IMR-90 (cell line): ENCODE measurements at regions not wholly inside any gene's neighbourhood (a gene's known extent, or its start where the extent isn't known, plus 50 kb on each side); places are given as distances from the start of the nearest gene placed in this dataset.

Source experiments
- ATAC-seq: fragments of 200-7000 bp; cut with Tn5 transposase; 2 replicates; pipeline ENCODE4 v1.9.1; 2020; ENCODE audit warnings: low read depth, mild to moderate bottlenecking, moderate library complexity
- BruUV-seq: library from RNA; stranded (reverse); fragments of 400-500 nt; replicated peaks from 2 replicates; lab custom pipeline; 2021; lab: Mats Ljungman, UMichigan
- CTCF ChIA-PET: fragments of 300-600 bp; formaldehyde crosslinking; extraction: SDS; loops from one replicate; lab custom pipeline; 2021; ENCODE audit warnings: antibody characterized with exemption; lab: Yijun Ruan, JAX
- POLR2A ChIA-PET: fragments of 300-600 bp; sonication (Branson Sonifier 250); formaldehyde crosslinking; loops from one replicate; lab custom pipeline; 2022; ENCODE audit warnings: antibody characterized with exemption; ENCODE audit not compliant: unreplicated experiment; lab: Charles Lee
- DNase-seq: peaks from one replicate; pipeline ENCODE4 v3.0.0; 2013
- H2AFZ ChIP-seq: replicated peaks from 2 replicates; pipeline ENCODE3; 2013; ENCODE audit warnings: low read length, mild to moderate bottlenecking; ENCODE audit not compliant: poor library complexity
- H2AK5ac ChIP-seq: 2 replicates; pipeline ENCODE4 v1.6.1; 2013; ENCODE audit warnings: low read depth, low read length, inconsistent platforms
- H2AK9ac ChIP-seq: replicated peaks from 2 replicates; pipeline ENCODE3; 2013; ENCODE audit warnings: mild to moderate bottlenecking, low read depth, low read length, moderate library complexity; ENCODE audit not compliant: poor library complexity
- H2BK120ac ChIP-seq: 2 replicates; pipeline ENCODE4 v1.6.1; 2013; ENCODE audit warnings: low read depth, low read length, inconsistent platforms
- H2BK15ac ChIP-seq: 3 replicates; pipeline ENCODE4 v1.6.1; 2013; ENCODE audit warnings: low read depth, low read length, inconsistent platforms
- H2BK20ac ChIP-seq: 2 replicates; pipeline ENCODE4 v1.6.1; 2013; ENCODE audit warnings: low read depth, mild to moderate bottlenecking, inconsistent platforms, low read length, moderate library complexity
- H2BK5ac ChIP-seq: 2 replicates; pipeline ENCODE4 v1.6.1; 2013; ENCODE audit warnings: mild to moderate bottlenecking, low read depth, low read length, inconsistent platforms; ENCODE audit not compliant: poor library complexity, severe bottlenecking
- H3K14ac ChIP-seq: replicated peaks from 2 replicates; pipeline ENCODE4 v1.6.1; 2013; ENCODE audit warnings: low read depth, low read length, inconsistent platforms
- H3K18ac ChIP-seq: 2 replicates; pipeline ENCODE4 v1.6.1; 2013; ENCODE audit warnings: low read depth, low read length, control low read depth
- H3K23ac ChIP-seq: 2 replicates; pipeline ENCODE4 v1.6.1; 2013; ENCODE audit warnings: low read depth, low read length, inconsistent platforms
- H3K27ac ChIP-seq: 2 replicates; pipeline ENCODE4 v1.5.1; 2013; ENCODE audit warnings: mild to moderate bottlenecking, control low read depth, low read length; ENCODE audit not compliant: insufficient read depth
- H3K27me3 ChIP-seq: 2 replicates; pipeline ENCODE4 v1.6.1; 2013; ENCODE audit warnings: low read length; ENCODE audit not compliant: control insufficient read depth, insufficient read depth
- H3K36me3 ChIP-seq: 2 replicates; pipeline ENCODE4 v1.6.1; 2013; ENCODE audit warnings: low read length, mixed read lengths; ENCODE audit not compliant: control insufficient read depth, insufficient read depth
- H3K4ac ChIP-seq: 2 replicates; pipeline ENCODE4 v1.6.1; 2013; ENCODE audit warnings: low read depth, low read length, inconsistent platforms
- H3K4me1 ChIP-seq: 2 replicates; pipeline ENCODE4 v1.6.1; 2013; ENCODE audit warnings: low read length, mixed read lengths; ENCODE audit not compliant: control insufficient read depth, insufficient read depth
- H3K4me2 ChIP-seq: 2 replicates; pipeline ENCODE4 v1.6.1; 2013; ENCODE audit warnings: low read depth, mild to moderate bottlenecking, control low read depth, low read length, moderate library complexity
- H3K4me3 ChIP-seq: 2 replicates; pipeline ENCODE4 v1.5.1; 2013; ENCODE audit warnings: low read depth, mild to moderate bottlenecking, control low read depth, low read length, moderate library complexity; ENCODE audit not compliant: insufficient read depth
- H3K56ac ChIP-seq: 2 replicates; pipeline ENCODE4 v1.6.1; 2013; ENCODE audit warnings: low read length, inconsistent platforms; ENCODE audit not compliant: insufficient read depth; ENCODE audit errors: extremely low read depth
- H3K79me1 ChIP-seq, 2 experiments: 2 replicates each; pipeline ENCODE4 v1.6.1; 2013; ENCODE audit warnings: low read length in 2 of 2, inconsistent platforms in 1 of 2, low read depth in 1 of 2
- H3K9ac ChIP-seq: 2 replicates; pipeline ENCODE4 v1.6.1; 2013; ENCODE audit warnings: low read depth, low read length, control low read depth
- H3K9me1 ChIP-seq: 2 replicates; pipeline ENCODE4 v1.6.1; 2013; ENCODE audit warnings: low read length, inconsistent platforms; ENCODE audit not compliant: insufficient read depth
- H3K9me3 ChIP-seq: 2 replicates; pipeline ENCODE4 v1.6.1; 2013; ENCODE audit warnings: low read length; ENCODE audit not compliant: control insufficient read depth, insufficient read depth
- H4K20me1 ChIP-seq: 2 replicates; pipeline ENCODE4 v1.6.1; 2013; ENCODE audit warnings: low read length, inconsistent platforms; ENCODE audit not compliant: insufficient read depth
- H4K5ac ChIP-seq: 2 replicates; pipeline ENCODE4 v1.6.1; 2013; ENCODE audit warnings: mild to moderate bottlenecking, low read depth, low read length, control low read depth
- H4K8ac ChIP-seq, 2 experiments: 2 replicates each; pipeline ENCODE4 v1.6.1; 2013; ENCODE audit warnings: low read depth in 2 of 2, low read length in 2 of 2, control low read depth in 1 of 2, inconsistent platforms in 1 of 2
- H4K91ac ChIP-seq: 2 replicates; pipeline ENCODE4 v1.6.1; 2013; ENCODE audit warnings: low read depth, low read length, inconsistent platforms; ENCODE audit not compliant: insufficient read depth
- BHLHE40 ChIP-seq: fragments of 150-350 bp; IDR thresholded peaks from 2 replicates; pipeline ENCODE4 v1.6.1; 2016; ENCODE audit warnings: mild to moderate bottlenecking, low read depth, low read length
- CEBPB ChIP-seq: IDR thresholded peaks from 2 replicates; pipeline ENCODE4 v1.6.1; 2012; ENCODE audit warnings: low read depth, low read length, improper control_type of control experiment
- CHD1 ChIP-seq: IDR thresholded peaks from 2 replicates; pipeline ENCODE4 v1.6.1; 2012; ENCODE audit warnings: low read depth, low read length, improper control_type of control experiment
- MAFK ChIP-seq: IDR thresholded peaks from 2 replicates; pipeline ENCODE4 v1.6.1; 2012; ENCODE audit warnings: low read depth, low read length, improper control_type of control experiment
- MAZ ChIP-seq: IDR thresholded peaks from 2 replicates; pipeline ENCODE4 v1.6.1; 2012; ENCODE audit warnings: low read depth, mild to moderate bottlenecking, low read length, improper control_type of control experiment, moderate library complexity, borderline replicate concordance
- MXI1 ChIP-seq: IDR thresholded peaks from 2 replicates; pipeline ENCODE4 v1.6.1; 2012; ENCODE audit warnings: low read depth, mild to moderate bottlenecking, low read length, moderate library complexity, borderline replicate concordance
- POLR2A ChIP-seq: IDR thresholded peaks from 2 replicates; pipeline ENCODE4 v1.6.1; 2012; ENCODE audit warnings: mild to moderate bottlenecking, low read depth, low read length
- RAD21 ChIP-seq: IDR thresholded peaks from 2 replicates; pipeline ENCODE4 v1.6.1; 2012; ENCODE audit warnings: low read length, improper control_type of control experiment
- RCOR1 ChIP-seq: IDR thresholded peaks from 2 replicates; pipeline ENCODE4 v1.6.1; 2012; ENCODE audit warnings: mild to moderate bottlenecking, low read length, improper control_type of control experiment; ENCODE audit not compliant: insufficient replicate concordance
- RFX5 ChIP-seq: IDR thresholded peaks from 2 replicates; pipeline ENCODE4 v1.8.0; 2012; ENCODE audit warnings: low read depth, mild to moderate bottlenecking, low read length, moderate library complexity
- WGBS, 2 experiments: methylation state at CpG; one replicate each; pipeline versions ENCODE4 v1.1.5 to v1.1.7; 2013; ENCODE audit warnings: missing lambda C conversion rate in 2 of 2; ENCODE audit not compliant: insufficient read length in 1 of 2; ENCODE audit errors: extremely low coverage in 2 of 2; 5-methylcytosine and 5-hydroxymethylcytosine counted together
- dilution Hi-C: fragments of 300-500 bp; cut with HindIII; formaldehyde crosslinking; loops from one replicate; pipeline ENCODE4 v1.14.3; 2018; ENCODE audit warnings: low sequenced_read_pairs; ENCODE audit not compliant: unreplicated experiment
- in situ Hi-C: fragments of 300-500 bp; cut with MboI; formaldehyde crosslinking; loops from 3 replicates; pipeline ENCODE4 v1.14.3; 2019; ENCODE audit warnings: low sequenced_read_pairs, inconsistent platforms, mixed read lengths
- intact Hi-C: fragments of 100-400 bp; cut with micrococcal nuclease; formaldehyde crosslinking; loops from 2 replicates; pipeline ENCODE4 v1.10.0; 2022
- TF ChIP-seq, protein P1 (sequence below): fragments of 150-350 bp; IDR thresholded peaks from 2 replicates; pipeline ENCODE4 v1.6.1; 2016; ENCODE audit warnings: low read depth, mild to moderate bottlenecking, low read length, moderate library complexity, borderline replicate concordance
- TF ChIP-seq, protein P2 (sequence below): conservative IDR thresholded peaks from 2 replicates; pipeline ENCODE4 v1.5.1; 2012; ENCODE audit warnings: mild to moderate bottlenecking, low read depth, low read length, improper control_type of control experiment
- TF ChIP-seq, protein P3 (sequence below): fragments of 150-350 bp; IDR thresholded peaks from 2 replicates; pipeline ENCODE4 v1.6.1; 2017; ENCODE audit warnings: mild to moderate bottlenecking, antibody characterized with exemption, low read length, low read depth

DNA sequence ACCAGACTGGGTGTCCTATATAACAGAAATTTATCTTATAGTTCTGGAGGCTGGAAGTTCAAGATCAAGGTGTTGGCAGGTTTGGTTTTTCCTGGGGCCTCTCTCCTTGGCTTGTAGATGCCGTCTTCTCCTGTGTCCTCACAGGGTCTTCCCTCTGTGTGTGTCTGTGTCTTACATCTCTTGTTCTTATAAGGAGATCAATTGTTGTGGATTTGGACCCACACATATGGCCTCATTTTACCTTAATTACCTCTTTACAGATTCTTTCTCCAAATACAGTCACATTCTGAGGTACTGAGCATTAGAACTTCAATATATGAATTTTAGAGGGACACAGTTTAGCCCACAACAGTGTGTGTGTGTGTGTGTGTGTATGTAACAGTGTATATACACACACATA lies 74.5 kb downstream of the EDN1 start:
- Histone ChIP-seq H3K23ac (no peak overlapping the region), H2AFZ (no peak overlapping the region), H2BK20ac (no peak overlapping the region), H3K4me2 (no peak overlapping the region), H3K79me1 (no peaks in the 10 kb centered on the region), H4K20me1 (no peaks in the 10 kb centered on the region), H3K18ac (no peak overlapping the region), H4K91ac (no peak overlapping the region), H3K56ac (no peak overlapping the region), H2BK5ac (no peak overlapping the region), H3K9ac (no peak overlapping the region), H3K9me3 (no peaks in the 10 kb centered on the region), H3K36me3 (no peaks in the 10 kb centered on the region), H4K8ac (no peak overlapping the region), H2AK9ac (no peak overlapping the region), H3K4me1 (no peaks in the 10 kb centered on the region), H3K27me3 (peaks cover 9% of the 10 kb centered on the region), H2BK15ac (no peak overlapping the region), H3K4me3 (no peak overlapping the region), H3K4ac (no peak overlapping the region), H3K9me1 (no peaks in the 10 kb centered on the region), H3K27ac (no peak overlapping the region), H4K5ac (no peak overlapping the region), H3K14ac (no peak overlapping the region), H2BK120ac (no peak overlapping the region), H2AK5ac (no peak overlapping the region)
- no peak for TF ChIP-seq MAFK
- TF ChIP-seq POLR2A = no peak
- TF ChIP-seq CHD1 = no peak
- TF ChIP-seq CEBPB = no peak
- no peak for TF ChIP-seq RFX5
- TF ChIP-seq RCOR1 = no peak
- TF ChIP-seq MXI1 = no peak
- TF ChIP-seq, protein P1, sequence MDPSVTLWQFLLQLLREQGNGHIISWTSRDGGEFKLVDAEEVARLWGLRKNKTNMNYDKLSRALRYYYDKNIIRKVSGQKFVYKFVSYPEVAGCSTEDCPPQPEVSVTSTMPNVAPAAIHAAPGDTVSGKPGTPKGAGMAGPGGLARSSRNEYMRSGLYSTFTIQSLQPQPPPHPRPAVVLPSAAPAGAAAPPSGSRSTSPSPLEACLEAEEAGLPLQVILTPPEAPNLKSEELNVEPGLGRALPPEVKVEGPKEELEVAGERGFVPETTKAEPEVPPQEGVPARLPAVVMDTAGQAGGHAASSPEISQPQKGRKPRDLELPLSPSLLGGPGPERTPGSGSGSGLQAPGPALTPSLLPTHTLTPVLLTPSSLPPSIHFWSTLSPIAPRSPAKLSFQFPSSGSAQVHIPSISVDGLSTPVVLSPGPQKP = no peak
- TF ChIP-seq MAZ = no peak
- TF ChIP-seq RAD21 = no peak
- TF ChIP-seq, protein P2, sequence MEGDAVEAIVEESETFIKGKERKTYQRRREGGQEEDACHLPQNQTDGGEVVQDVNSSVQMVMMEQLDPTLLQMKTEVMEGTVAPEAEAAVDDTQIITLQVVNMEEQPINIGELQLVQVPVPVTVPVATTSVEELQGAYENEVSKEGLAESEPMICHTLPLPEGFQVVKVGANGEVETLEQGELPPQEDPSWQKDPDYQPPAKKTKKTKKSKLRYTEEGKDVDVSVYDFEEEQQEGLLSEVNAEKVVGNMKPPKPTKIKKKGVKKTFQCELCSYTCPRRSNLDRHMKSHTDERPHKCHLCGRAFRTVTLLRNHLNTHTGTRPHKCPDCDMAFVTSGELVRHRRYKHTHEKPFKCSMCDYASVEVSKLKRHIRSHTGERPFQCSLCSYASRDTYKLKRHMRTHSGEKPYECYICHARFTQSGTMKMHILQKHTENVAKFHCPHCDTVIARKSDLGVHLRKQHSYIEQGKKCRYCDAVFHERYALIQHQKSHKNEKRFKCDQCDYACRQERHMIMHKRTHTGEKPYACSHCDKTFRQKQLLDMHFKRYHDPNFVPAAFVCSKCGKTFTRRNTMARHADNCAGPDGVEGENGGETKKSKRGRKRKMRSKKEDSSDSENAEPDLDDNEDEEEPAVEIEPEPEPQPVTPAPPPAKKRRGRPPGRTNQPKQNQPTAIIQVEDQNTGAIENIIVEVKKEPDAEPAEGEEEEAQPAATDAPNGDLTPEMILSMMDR = no peak
- no peak for TF ChIP-seq BHLHE40
- TF ChIP-seq, protein P3, sequence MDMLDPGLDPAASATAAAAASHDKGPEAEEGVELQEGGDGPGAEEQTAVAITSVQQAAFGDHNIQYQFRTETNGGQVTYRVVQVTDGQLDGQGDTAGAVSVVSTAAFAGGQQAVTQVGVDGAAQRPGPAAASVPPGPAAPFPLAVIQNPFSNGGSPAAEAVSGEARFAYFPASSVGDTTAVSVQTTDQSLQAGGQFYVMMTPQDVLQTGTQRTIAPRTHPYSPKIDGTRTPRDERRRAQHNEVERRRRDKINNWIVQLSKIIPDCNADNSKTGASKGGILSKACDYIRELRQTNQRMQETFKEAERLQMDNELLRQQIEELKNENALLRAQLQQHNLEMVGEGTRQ = no peak
- CTCF ChIA-PET = no interaction called here
- BruUV-seq = no TSS peak
- intact Hi-C loops (no loop called here), dilution Hi-C loops (no loop called here), in situ Hi-C loops (no loop called here)
- DNase-seq (no peak), ATAC-seq (no peak)
- POLR2A ChIA-PET = no interaction called here
- no CpG with 5 or more reads among the region's 1 CpG for WGBS, 2 experiments
